ENCODE measurements at regions not wholly inside any gene's neighbourhood (a gene's known extent, or its start where the extent isn't known, plus 50 kb on each side); places are given as distances from the start of the nearest gene placed in this dataset.
"Not testable (repeated sequence)": the region's sequence is repeated elsewhere in the genome, so short reads cannot be mapped to it uniquely, and the experiment has no call there.

GRCh38 chr3:165667676-165668075 is 169.5 kb downstream of the BCHE start:
- TF ChIP-seq BACH2 (CRISPR knock-in tag; IDR thresholded peaks at IDR 0.05; ENCODE audit: borderline replicate concordance), result no peak
- TF ChIP-seq POU6F1 (CRISPR knock-in tag; IDR thresholded peaks at IDR 0.05; ENCODE audit: borderline replicate concordance, low read depth), result no peak
- no peak for TF ChIP-seq ZNF70 (CRISPR knock-in tag; IDR thresholded peaks at IDR 0.05)
- TF ChIP-seq, protein P1, sequence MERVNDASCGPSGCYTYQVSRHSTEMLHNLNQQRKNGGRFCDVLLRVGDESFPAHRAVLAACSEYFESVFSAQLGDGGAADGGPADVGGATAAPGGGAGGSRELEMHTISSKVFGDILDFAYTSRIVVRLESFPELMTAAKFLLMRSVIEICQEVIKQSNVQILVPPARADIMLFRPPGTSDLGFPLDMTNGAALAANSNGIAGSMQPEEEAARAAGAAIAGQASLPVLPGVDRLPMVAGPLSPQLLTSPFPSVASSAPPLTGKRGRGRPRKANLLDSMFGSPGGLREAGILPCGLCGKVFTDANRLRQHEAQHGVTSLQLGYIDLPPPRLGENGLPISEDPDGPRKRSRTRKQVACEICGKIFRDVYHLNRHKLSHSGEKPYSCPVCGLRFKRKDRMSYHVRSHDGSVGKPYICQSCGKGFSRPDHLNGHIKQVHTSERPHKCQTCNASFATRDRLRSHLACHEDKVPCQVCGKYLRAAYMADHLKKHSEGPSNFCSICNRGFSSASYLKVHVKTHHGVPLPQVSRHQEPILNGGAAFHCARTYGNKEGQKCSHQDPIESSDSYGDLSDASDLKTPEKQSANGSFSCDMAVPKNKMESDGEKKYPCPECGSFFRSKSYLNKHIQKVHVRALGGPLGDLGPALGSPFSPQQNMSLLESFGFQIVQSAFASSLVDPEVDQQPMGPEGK (CRISPR knock-in tag; IDR thresholded peaks at IDR 0.05; ENCODE audit: borderline replicate concordance), result no peak
- TF ChIP-seq ESRRG (CRISPR knock-in tag; IDR thresholded peaks at IDR 0.05), result no peak
- TF ChIP-seq ARNTL (CRISPR knock-in tag; IDR thresholded peaks at IDR 0.05; ENCODE audit: borderline replicate concordance, low read depth), result no peak
- ATAC-seq, result no peak

DNA sequence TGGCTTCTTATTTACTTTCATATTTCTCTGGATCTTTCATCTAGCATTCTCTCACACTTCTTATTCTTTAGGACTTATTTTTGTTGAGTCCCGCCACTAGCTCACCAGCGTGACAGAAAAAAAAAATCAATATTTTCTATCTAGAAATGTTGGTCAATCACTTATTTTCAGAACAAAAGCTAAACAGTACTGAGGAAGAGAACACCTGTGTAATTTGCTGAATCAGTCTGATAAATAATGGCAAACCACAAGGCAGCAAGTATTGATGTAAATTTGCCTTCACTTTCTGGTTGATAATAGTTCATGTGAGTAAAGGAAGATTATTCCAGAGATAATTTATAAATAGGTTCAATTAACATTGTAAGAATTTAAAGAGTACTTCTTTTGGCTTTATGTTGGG is 179.2 kb downstream of the BCHE start:
- TF ChIP-seq ZFP30 (CRISPR knock-in tag; IDR thresholded peaks at IDR 0.05) (no peak), TOX (CRISPR knock-in tag; IDR thresholded peaks at IDR 0.05; ENCODE audit: borderline replicate concordance) (no peak), ZNF8 (CRISPR knock-in tag; IDR thresholded peaks at IDR 0.05) (no peak), GLIS3 (CRISPR knock-in tag; IDR thresholded peaks at IDR 0.05) (no peak), RARB (CRISPR knock-in tag; IDR thresholded peaks at IDR 0.05) (no peak)
- ATAC-seq, result no peak

- ATAC-seq, result no peak
- TF ChIP-seq BACH2 (CRISPR knock-in tag; IDR thresholded peaks at IDR 0.05; ENCODE audit: borderline replicate concordance) (no peak), TOX (CRISPR knock-in tag; IDR thresholded peaks at IDR 0.05; ENCODE audit: borderline replicate concordance) (no peak), CREB5 (CRISPR knock-in tag; IDR thresholded peaks at IDR 0.05; ENCODE audit: low read depth) (no peak), TSHZ2 (CRISPR knock-in tag; IDR thresholded peaks at IDR 0.05) (no peak), ZFP30 (CRISPR knock-in tag; IDR thresholded peaks at IDR 0.05) (no peak), ZNF8 (CRISPR knock-in tag; IDR thresholded peaks at IDR 0.05) (no peak), ESRRG (CRISPR knock-in tag; IDR thresholded peaks at IDR 0.05) (no peak), PPARA (CRISPR knock-in tag; IDR thresholded peaks at IDR 0.05; ENCODE audit: borderline replicate concordance) (no peak), TCF4 (CRISPR knock-in tag; IDR thresholded peaks at IDR 0.05; ENCODE audit: borderline replicate concordance) (no peak), ARNTL (CRISPR knock-in tag; IDR thresholded peaks at IDR 0.05; ENCODE audit: borderline replicate concordance, low read depth) (no peak), CSDC2 (CRISPR knock-in tag; IDR thresholded peaks at IDR 0.05) (no peak), RARB (CRISPR knock-in tag; IDR thresholded peaks at IDR 0.05) (no peak), SNAI2 (CRISPR knock-in tag; IDR thresholded peaks at IDR 0.05) (no peak)
- TF ChIP-seq, protein P2, sequence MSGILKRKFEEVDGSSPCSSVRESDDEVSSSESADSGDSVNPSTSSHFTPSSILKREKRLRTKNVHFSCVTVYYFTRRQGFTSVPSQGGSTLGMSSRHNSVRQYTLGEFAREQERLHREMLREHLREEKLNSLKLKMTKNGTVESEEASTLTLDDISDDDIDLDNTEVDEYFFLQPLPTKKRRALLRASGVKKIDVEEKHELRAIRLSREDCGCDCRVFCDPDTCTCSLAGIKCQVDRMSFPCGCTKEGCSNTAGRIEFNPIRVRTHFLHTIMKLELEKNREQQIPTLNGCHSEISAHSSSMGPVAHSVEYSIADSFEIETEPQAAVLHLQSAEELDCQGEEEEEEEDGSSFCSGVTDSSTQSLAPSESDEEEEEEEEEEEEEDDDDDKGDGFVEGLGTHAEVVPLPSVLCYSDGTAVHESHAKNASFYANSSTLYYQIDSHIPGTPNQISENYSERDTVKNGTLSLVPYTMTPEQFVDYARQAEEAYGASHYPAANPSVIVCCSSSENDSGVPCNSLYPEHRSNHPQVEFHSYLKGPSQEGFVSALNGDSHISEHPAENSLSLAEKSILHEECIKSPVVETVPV (CRISPR knock-in tag; IDR thresholded peaks at IDR 0.05), result no peak
- TF ChIP-seq, protein P1 (CRISPR knock-in tag; IDR thresholded peaks at IDR 0.05; ENCODE audit: borderline replicate concordance), result no peak
These were observed 184.0 kb downstream of the BCHE start for GRCh38 chr3:165653130-165653778.

DNA sequence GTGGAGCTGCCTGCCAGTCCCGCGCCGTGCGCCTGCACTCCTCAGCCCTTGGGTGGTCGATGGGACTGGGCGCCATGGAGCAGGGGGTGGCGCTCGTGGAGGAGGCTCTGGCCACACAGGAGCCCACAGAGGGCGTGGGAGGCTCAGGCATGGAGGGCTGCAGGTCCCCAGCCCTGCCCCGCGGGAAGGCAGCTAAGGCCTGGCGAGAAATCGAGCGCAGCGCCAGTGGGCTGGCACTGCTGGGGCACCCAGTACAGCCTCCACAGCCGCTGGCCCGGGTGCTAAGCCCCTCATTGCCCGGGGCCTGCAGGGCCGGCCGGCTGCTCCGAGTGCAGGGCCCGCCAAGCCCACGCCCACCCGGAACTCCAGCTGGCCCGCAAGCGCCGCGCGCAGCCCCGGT is 187.9 kb downstream of the BCHE start:
- ATAC-seq, result not testable (repeated sequence)
